ENCODE measurements at regions not wholly inside any gene's neighbourhood (a gene's known extent, or its start where the extent isn't known, plus 50 kb on each side); places are given as distances from the start of the nearest gene placed in this dataset.

- no peak for DNase-seq
- WGBS, 2 donors, result 60 to 61% methylated on average over 6 of the region's 6 CpGs
- H3K9me3 ChIP-seq, result peaks cover 0 to under 1% (median 0%) of the 10 kb centered on the region in 11 donors
- no peaks in the 10 kb centered on the region for H3K36me3 ChIP-seq
- H3K4me1 ChIP-seq, result no peaks in the 10 kb centered on the region
- intact Hi-C loops (cut with DNase I), result no loop called here
- H3K27ac ChIP-seq, result no peak overlapping the region
- no peak overlapping the region for H3K4me3 ChIP-seq
- H3K27me3 ChIP-seq, result no peaks in the 10 kb centered on the region
- TF ChIP-seq CTCF (IDR thresholded peaks at IDR 0.05), result no peak
- no peak for ATAC-seq
Measured at GRCh38 chr20:11766961-11767360, 150.7 kb upstream of the BTBD3 start.

- TF ChIP-seq CTCF (IDR thresholded peaks at IDR 0.05), result no peak
- intact Hi-C loops (cut with DNase I), result no loop called here
- H3K4me1 ChIP-seq, result no peaks in the 10 kb centered on the region
- no peak for ATAC-seq
- 95 to 98% methylated on average over 3 of the region's 3 CpGs for WGBS, 2 donors
- peaks cover 0 to 21% (median 0%) of the 10 kb centered on the region in 11 donors for H3K9me3 ChIP-seq
- no peak for DNase-seq
- no peak overlapping the region for H3K4me3 ChIP-seq
- no peaks in the 10 kb centered on the region for H3K36me3 ChIP-seq
- H3K27me3 ChIP-seq, result no peaks in the 10 kb centered on the region
- H3K27ac ChIP-seq, result no peak overlapping the region
Measured at GRCh38 chr20:11769825-11770224, 147.9 kb upstream of the BTBD3 start.

GRCh38 chr20:11772226-11772730 lies 145.4 kb upstream of the BTBD3 start:
- no peak for DNase-seq
- 88 to 89% methylated on average over 2 of the region's 2 CpGs for WGBS, 2 donors
- ATAC-seq, result no peak
- Histone ChIP-seq H3K36me3 (no peaks in the 10 kb centered on the region), H3K4me3 (no peak overlapping the region), H3K27ac (no peak overlapping the region), H3K9me3 (peaks cover 0 to 21% (median 0%) of the 10 kb centered on the region in 11 donors), H3K27me3 (no peaks in the 10 kb centered on the region), H3K4me1 (no peaks in the 10 kb centered on the region)
- intact Hi-C loops (cut with DNase I), result no loop called here
- TF ChIP-seq CTCF (IDR thresholded peaks at IDR 0.05), result no peak

GRCh38 chr20:11776687-11777086 lies 141.0 kb upstream of the BTBD3 start:
- intact Hi-C loops (cut with DNase I), result no loop called here
- Histone ChIP-seq H3K4me3 (no peak overlapping the region), H3K9me3 (peaks cover 0 to 21% (median 0%) of the 10 kb centered on the region in 11 donors), H3K36me3 (no peaks in the 10 kb centered on the region), H3K27ac (no peak overlapping the region), H3K27me3 (no peaks in the 10 kb centered on the region), H3K4me1 (peaks cover 0 to 8% (median 0%) of the 10 kb centered on the region in 9 donors)
- DNase-seq, result no peak
- WGBS, 2 donors, result 82 to 84% methylated on average over 2 of the region's 2 CpGs
- no peak for ATAC-seq
- no peak for TF ChIP-seq CTCF (IDR thresholded peaks at IDR 0.05)
